ENCODE measurements at regions not wholly inside any gene's neighbourhood (a gene's known extent, or its start where the extent isn't known, plus 50 kb on each side); places are given as distances from the start of the nearest gene placed in this dataset.
"Not testable (repeated sequence)": the region's sequence is repeated elsewhere in the genome, so short reads cannot be mapped to it uniquely, and the experiment has no call there.

GRCh38 chr2:237240252-237240651 lies 154.6 kb downstream of the COPS8 start:
- Histone ChIP-seq H3K36me3 (ENCODE audit: insufficient read depth, low read length) (no peaks in the 10 kb centered on the region), H3K4me1 (ENCODE audit: low read length) (no peaks in the 10 kb centered on the region), H3K9me2 (replicated peaks; ENCODE audit: insufficient read depth, low read length) (no peaks in the 10 kb centered on the region), H3K4me3 (ENCODE audit: low read length) (no peak overlapping the region), H3K27me3 (ENCODE audit: low read length) (no peaks in the 10 kb centered on the region), H3K79me2 (ENCODE audit: low read length) (no peaks in the 10 kb centered on the region), H3K9me3 (ENCODE audit: low read length) (peaks cover 3% of the 10 kb centered on the region; the same call in 1 of the 2 replicates), H3K9ac (ENCODE audit: low read length) (no peak overlapping the region), H2AFZ (ENCODE audit: low read length) (no peak overlapping the region), H3K4me2 (ENCODE audit: low read depth, low read length, poor library complexity, severe bottlenecking) (no peak overlapping the region), H3K27ac (ENCODE audit: low read length) (no peak overlapping the region), H4K20me1 (ENCODE audit: insufficient read depth, low read depth, low read length) (no peaks in the 10 kb centered on the region)
- DNase-seq: no peak

GRCh38 chr2:237240868-237241267 lies 155.2 kb downstream of the COPS8 start:
- not testable (repeated sequence) for H4K20me1 ChIP-seq (ENCODE audit: insufficient read depth, low read depth, low read length); H2AFZ ChIP-seq (ENCODE audit: low read length); DNase-seq; H3K9me3 ChIP-seq (ENCODE audit: low read length); H3K4me3 ChIP-seq (ENCODE audit: low read length); H3K27ac ChIP-seq (ENCODE audit: low read length); H3K4me2 ChIP-seq (ENCODE audit: low read depth, low read length, poor library complexity, severe bottlenecking); H3K9ac ChIP-seq (ENCODE audit: low read length); H3K4me1 ChIP-seq (ENCODE audit: low read length); H3K36me3 ChIP-seq (ENCODE audit: insufficient read depth, low read length); H3K79me2 ChIP-seq (ENCODE audit: low read length); H3K9me2 ChIP-seq (replicated peaks; ENCODE audit: insufficient read depth, low read length); H3K27me3 ChIP-seq (ENCODE audit: low read length)

GRCh38 chr2:237242091-237242536 lies 156.4 kb downstream of the COPS8 start:
- H3K27me3 ChIP-seq (ENCODE audit: low read length): no peaks in the 10 kb centered on the region
- no peak overlapping the region for H3K4me3 ChIP-seq (ENCODE audit: low read length)
- H3K27ac ChIP-seq (ENCODE audit: low read length): no peak overlapping the region
- H4K20me1 ChIP-seq (ENCODE audit: insufficient read depth, low read depth, low read length): no peaks in the 10 kb centered on the region
- H3K79me2 ChIP-seq (ENCODE audit: low read length): no peaks in the 10 kb centered on the region
- H3K4me1 ChIP-seq (ENCODE audit: low read length): no peaks in the 10 kb centered on the region
- no peak overlapping the region for H3K9ac ChIP-seq (ENCODE audit: low read length)
- no peak overlapping the region for H3K4me2 ChIP-seq (ENCODE audit: low read depth, low read length, poor library complexity, severe bottlenecking)
- no peak overlapping the region for H2AFZ ChIP-seq (ENCODE audit: low read length)
- H3K9me3 ChIP-seq (ENCODE audit: low read length): peaks cover 3% of the 10 kb centered on the region; the same call in 1 of the 2 replicates
- no peak for DNase-seq
- H3K9me2 ChIP-seq (replicated peaks; ENCODE audit: insufficient read depth, low read length): no peaks in the 10 kb centered on the region
- no peaks in the 10 kb centered on the region for H3K36me3 ChIP-seq (ENCODE audit: insufficient read depth, low read length)

GRCh38 chr2:237243487-237243886 lies 157.8 kb downstream of the COPS8 start:
- Histone ChIP-seq H3K9me2 (replicated peaks; ENCODE audit: insufficient read depth, low read length) (no peaks in the 10 kb centered on the region), H4K20me1 (ENCODE audit: insufficient read depth, low read depth, low read length) (no peaks in the 10 kb centered on the region), H3K36me3 (ENCODE audit: insufficient read depth, low read length) (no peaks in the 10 kb centered on the region), H3K27me3 (ENCODE audit: low read length) (no peaks in the 10 kb centered on the region), H3K27ac (ENCODE audit: low read length) (no peak overlapping the region), H3K79me2 (ENCODE audit: low read length) (no peaks in the 10 kb centered on the region), H3K4me2 (ENCODE audit: low read depth, low read length, poor library complexity, severe bottlenecking) (no peak overlapping the region), H3K4me1 (ENCODE audit: low read length) (no peaks in the 10 kb centered on the region), H3K4me3 (ENCODE audit: low read length) (no peak overlapping the region), H2AFZ (ENCODE audit: low read length) (no peak overlapping the region), H3K9ac (ENCODE audit: low read length) (no peak overlapping the region), H3K9me3 (ENCODE audit: low read length) (peaks cover 3% of the 10 kb centered on the region; the same call in 1 of the 2 replicates)
- no peak for DNase-seq

- Histone ChIP-seq H3K27me3 (ENCODE audit: low read length) (no peaks in the 10 kb centered on the region), H3K9me3 (ENCODE audit: low read length) (peaks cover 3% of the 10 kb centered on the region; the same call in 1 of the 2 replicates), H3K9ac (ENCODE audit: low read length) (no peak overlapping the region), H3K9me2 (replicated peaks; ENCODE audit: insufficient read depth, low read length) (no peaks in the 10 kb centered on the region), H3K27ac (ENCODE audit: low read length) (no peak overlapping the region), H3K4me1 (ENCODE audit: low read length) (no peaks in the 10 kb centered on the region), H3K79me2 (ENCODE audit: low read length) (no peaks in the 10 kb centered on the region), H3K36me3 (ENCODE audit: insufficient read depth, low read length) (no peaks in the 10 kb centered on the region), H3K4me2 (ENCODE audit: low read depth, low read length, poor library complexity, severe bottlenecking) (no peak overlapping the region), H2AFZ (ENCODE audit: low read length) (no peak overlapping the region), H4K20me1 (ENCODE audit: insufficient read depth, low read depth, low read length) (no peaks in the 10 kb centered on the region), H3K4me3 (ENCODE audit: low read length) (no peak overlapping the region)
- DNase-seq: no peak
These were observed 158.5 kb downstream of the COPS8 start for GRCh38 chr2:237244178-237244577.

GRCh38 chr2:237244976-237245646 lies 159.4 kb downstream of the COPS8 start:
- Histone ChIP-seq H3K79me2 (ENCODE audit: low read length) (no peaks in the 10 kb centered on the region), H3K4me1 (ENCODE audit: low read length) (no peaks in the 10 kb centered on the region), H3K27me3 (ENCODE audit: low read length) (no peaks in the 10 kb centered on the region), H4K20me1 (ENCODE audit: insufficient read depth, low read depth, low read length) (no peaks in the 10 kb centered on the region), H3K27ac (ENCODE audit: low read length) (no peak overlapping the region), H3K9me2 (replicated peaks; ENCODE audit: insufficient read depth, low read length) (no peaks in the 10 kb centered on the region), H3K4me2 (ENCODE audit: low read depth, low read length, poor library complexity, severe bottlenecking) (no peak overlapping the region), H3K9me3 (ENCODE audit: low read length) (peaks cover 3% of the 10 kb centered on the region; the same call in 1 of the 2 replicates), H3K4me3 (ENCODE audit: low read length) (no peak overlapping the region), H3K9ac (ENCODE audit: low read length) (no peak overlapping the region), H3K36me3 (ENCODE audit: insufficient read depth, low read length) (no peaks in the 10 kb centered on the region), H2AFZ (ENCODE audit: low read length) (no peak overlapping the region)
- no peak for DNase-seq

DNA sequence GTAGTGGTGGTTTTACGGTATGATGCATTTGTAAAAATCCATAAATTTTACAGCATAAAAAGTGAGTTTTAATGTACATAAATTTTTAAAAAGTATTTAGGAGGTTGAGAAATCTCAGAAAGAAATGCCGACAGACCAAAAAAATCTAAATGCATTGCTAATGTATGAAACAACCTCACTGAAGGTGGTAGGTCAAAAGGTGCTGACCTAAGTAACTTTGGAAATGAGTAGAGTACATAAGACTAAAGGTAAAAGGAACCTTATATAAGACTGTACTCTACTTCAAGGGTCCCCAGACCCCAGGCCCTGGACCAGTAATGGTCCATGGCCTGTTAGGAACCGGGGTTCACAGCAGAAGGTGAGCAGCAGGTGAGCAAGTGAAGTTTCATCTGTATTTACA lies 163.4 kb downstream of the COL6A3 start:
- H3K27ac ChIP-seq (ENCODE audit: low read length): no peak overlapping the region
- no peak overlapping the region for H3K4me2 ChIP-seq (ENCODE audit: low read depth, low read length, poor library complexity, severe bottlenecking)
- H3K27me3 ChIP-seq (ENCODE audit: low read length): no peaks in the 10 kb centered on the region
- H3K9me2 ChIP-seq (replicated peaks; ENCODE audit: insufficient read depth, low read length): no peaks in the 10 kb centered on the region
- H3K4me3 ChIP-seq (ENCODE audit: low read length): no peak overlapping the region
- H4K20me1 ChIP-seq (ENCODE audit: insufficient read depth, low read depth, low read length): no peaks in the 10 kb centered on the region
- H3K9ac ChIP-seq (ENCODE audit: low read length): no peak overlapping the region
- H3K79me2 ChIP-seq (ENCODE audit: low read length): no peaks in the 10 kb centered on the region
- DNase-seq: no peak
- no peaks in the 10 kb centered on the region for H3K9me3 ChIP-seq (ENCODE audit: low read length)
- H2AFZ ChIP-seq (ENCODE audit: low read length): no peak overlapping the region
- H3K36me3 ChIP-seq (ENCODE audit: insufficient read depth, low read length): no peaks in the 10 kb centered on the region
- H3K4me1 ChIP-seq (ENCODE audit: low read length): no peaks in the 10 kb centered on the region

GRCh38 chr2:237251986-237252385 lies 162.0 kb downstream of the COL6A3 start:
- H3K9me2 ChIP-seq (replicated peaks; ENCODE audit: insufficient read depth, low read length): no peaks in the 10 kb centered on the region
- H3K79me2 ChIP-seq (ENCODE audit: low read length): no peaks in the 10 kb centered on the region
- H3K9me3 ChIP-seq (ENCODE audit: low read length): no peaks in the 10 kb centered on the region
- no peak overlapping the region for H3K9ac ChIP-seq (ENCODE audit: low read length)
- no peaks in the 10 kb centered on the region for H4K20me1 ChIP-seq (ENCODE audit: insufficient read depth, low read depth, low read length)
- H3K4me1 ChIP-seq (ENCODE audit: low read length): no peaks in the 10 kb centered on the region
- no peaks in the 10 kb centered on the region for H3K36me3 ChIP-seq (ENCODE audit: insufficient read depth, low read length)
- H3K4me3 ChIP-seq (ENCODE audit: low read length): no peak overlapping the region
- H3K27me3 ChIP-seq (ENCODE audit: low read length): no peaks in the 10 kb centered on the region
- H2AFZ ChIP-seq (ENCODE audit: low read length): no peak overlapping the region
- H3K4me2 ChIP-seq (ENCODE audit: low read depth, low read length, poor library complexity, severe bottlenecking): no peak overlapping the region
- DNase-seq: no peak
- no peak overlapping the region for H3K27ac ChIP-seq (ENCODE audit: low read length)

All from Karpas-422 (cell line).